ENCODE measurements at regions not wholly inside any gene's neighbourhood (a gene's known extent, or its start where the extent isn't known, plus 50 kb on each side); places are given as distances from the start of the nearest gene placed in this dataset.
A peak's percentile ranks its signal among the peaks of the same experiment; 100 is the strongest.
"Not testable (repeated sequence)": the region's sequence is repeated elsewhere in the genome, so short reads cannot be mapped to it uniquely, and the experiment has no call there.

DNA sequence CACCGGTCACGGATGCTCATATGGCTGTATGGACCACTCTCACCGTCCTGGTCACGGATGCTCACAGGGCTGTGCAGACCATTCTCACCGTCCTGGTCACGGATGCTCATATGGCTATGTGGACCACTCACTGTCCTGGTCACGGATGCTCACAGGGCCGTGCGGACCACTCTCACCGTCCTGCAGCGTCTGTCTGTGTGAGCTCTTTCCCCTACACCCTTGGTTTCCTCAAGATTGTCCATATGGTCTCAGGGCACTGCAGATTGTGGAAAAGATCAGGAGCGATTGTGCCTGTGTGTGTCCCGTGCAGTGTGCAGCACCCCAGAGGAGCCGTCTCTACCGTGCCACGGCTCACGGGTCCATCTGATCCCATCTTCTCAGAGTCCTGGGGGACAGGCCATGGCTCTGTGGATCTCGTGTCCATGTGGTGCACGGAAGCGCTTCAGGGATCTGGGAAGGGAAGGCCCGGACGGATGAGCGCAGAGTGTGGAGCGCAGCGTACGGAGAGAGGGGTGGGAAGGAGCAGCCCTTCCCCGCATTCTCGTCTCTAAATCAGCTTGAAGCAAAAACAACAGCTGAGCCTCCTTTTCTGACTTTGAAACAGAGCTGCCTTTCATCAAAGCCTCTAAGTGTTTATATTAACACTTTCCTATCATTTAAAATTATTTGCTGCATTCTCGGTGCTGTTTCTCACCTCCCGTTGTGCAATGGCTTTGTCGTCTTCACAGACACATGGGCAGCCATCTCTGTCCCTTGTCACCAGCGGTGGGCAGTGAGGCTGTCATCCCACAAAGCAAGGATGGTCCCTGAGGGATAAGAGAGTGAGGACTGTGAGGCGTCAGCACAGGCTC is 208.0 kb downstream of the BANP start:
- H4K91ac ChIP-seq (ENCODE audit: insufficient read length, low read depth, low read length); H3K4me1 Mint-ChIP-seq; H3K27me3 ChIP-seq (ENCODE audit: insufficient read depth, low read length); H3K79me1 ChIP-seq (ENCODE audit: insufficient read depth, low read depth, low read length, poor library complexity, severe bottlenecking); H2BK15ac ChIP-seq (ENCODE audit: low read depth, low read length); H3K56ac ChIP-seq (ENCODE audit: insufficient read length, low read depth, low read length); H3K4me1 ChIP-seq (ENCODE audit: insufficient read depth, low read length); H4K8ac ChIP-seq (replicated peaks; ENCODE audit: insufficient read length, low read depth, low read length); H3K9me3 Mint-ChIP-seq; H3K23me2 ChIP-seq (ENCODE audit: insufficient read length, low read depth, low read length, poor library complexity, severe bottlenecking); H3T11ph ChIP-seq (ENCODE audit: low read length); DNase-seq; H2BK20ac ChIP-seq (ENCODE audit: low read depth, low read length, poor library complexity, severe bottlenecking); H2BK5ac ChIP-seq (ENCODE audit: insufficient read length, low read length); H3K36me3 Mint-ChIP-seq (ENCODE audit: insufficient read depth in 1 of 3, low read depth in 3 of 3); H3K4ac ChIP-seq (ENCODE audit: low read depth, low read length); H3K9me3 ChIP-seq (ENCODE audit: control insufficient read depth, low read depth, low read length); H3K79me2 ChIP-seq (ENCODE audit: insufficient read depth, low read length); H3K27me3 Mint-ChIP-seq (ENCODE audit: low read depth); H3K23ac ChIP-seq (ENCODE audit: insufficient read length, low read depth, low read length); H2AK5ac ChIP-seq (ENCODE audit: insufficient read length, low read length); H3K4me3 Mint-ChIP-seq; H2BK12ac ChIP-seq (ENCODE audit: insufficient read length, low read depth, low read length); H4K5ac ChIP-seq (ENCODE audit: insufficient read length, low read depth, low read length); H3K27ac ChIP-seq (ENCODE audit: insufficient read length, low read depth, low read length); H3K9ac ChIP-seq (ENCODE audit: extremely low read depth, insufficient read length, low read length); H4K20me1 ChIP-seq (ENCODE audit: control insufficient read depth, insufficient read depth, insufficient read length); H3K4me2 ChIP-seq (ENCODE audit: insufficient read depth, insufficient read length, low read length); H2BK120ac ChIP-seq (ENCODE audit: low read depth, low read length, poor library complexity, severe bottlenecking); H3K18ac ChIP-seq (ENCODE audit: insufficient read length, low read depth, low read length); H2AFZ ChIP-seq (ENCODE audit: low read length): not testable (repeated sequence)
- no CpG with 5 or more reads among the region's 33 CpGs for WGBS (ENCODE audit: extremely low coverage, insufficient read length, low lambda C conversion rate)
- H3K27ac Mint-ChIP-seq, result peak overlapping the region in 1 of 3 experiments; percentile 18; a peak in 1 of 7 replicates
- H3K14ac ChIP-seq (ENCODE audit: insufficient read depth, low read length), result peak overlapping the region; percentile 36; the same call in 1 of the 2 replicates

DNA sequence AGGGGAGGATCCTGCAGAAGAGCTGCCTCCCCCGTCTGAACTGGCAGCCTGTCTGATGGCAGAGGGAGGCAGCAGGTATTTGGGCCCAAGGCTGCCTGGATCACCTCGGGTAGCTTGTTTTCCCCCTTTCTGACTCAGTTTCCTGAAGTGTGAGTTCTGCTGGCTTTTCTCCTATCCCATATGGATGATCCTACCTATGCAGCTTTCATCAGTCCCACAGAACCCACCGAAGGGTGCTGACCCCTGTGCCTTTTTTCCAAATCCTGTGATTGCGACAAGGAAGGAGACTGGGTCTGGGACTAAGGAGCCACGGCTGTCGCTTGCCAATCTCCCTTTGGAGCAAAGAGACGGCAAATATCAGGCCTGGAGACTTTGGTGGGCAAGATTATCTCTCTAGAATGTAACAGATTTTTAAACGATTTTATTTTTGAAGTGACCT is 208.7 kb downstream of the BANP start:
- H3K4me1 ChIP-seq (ENCODE audit: insufficient read depth, low read length); H3K27ac ChIP-seq (ENCODE audit: insufficient read length, low read depth, low read length); H4K91ac ChIP-seq (ENCODE audit: insufficient read length, low read depth, low read length); H4K8ac ChIP-seq (replicated peaks; ENCODE audit: insufficient read length, low read depth, low read length); H3K9me3 ChIP-seq (ENCODE audit: control insufficient read depth, low read depth, low read length); H4K5ac ChIP-seq (ENCODE audit: insufficient read length, low read depth, low read length); H2BK5ac ChIP-seq (ENCODE audit: insufficient read length, low read length); H2BK15ac ChIP-seq (ENCODE audit: low read depth, low read length); H3K36me3 Mint-ChIP-seq (ENCODE audit: insufficient read depth in 1 of 3, low read depth in 3 of 3); H3K4me1 Mint-ChIP-seq; H3K27me3 Mint-ChIP-seq (ENCODE audit: low read depth); H3T11ph ChIP-seq (ENCODE audit: low read length); H3K18ac ChIP-seq (ENCODE audit: insufficient read length, low read depth, low read length); H2AFZ ChIP-seq (ENCODE audit: low read length); H2AK5ac ChIP-seq (ENCODE audit: insufficient read length, low read length); H3K4me3 Mint-ChIP-seq; H3K14ac ChIP-seq (ENCODE audit: insufficient read depth, low read length); H3K27me3 ChIP-seq (ENCODE audit: insufficient read depth, low read length); H3K79me1 ChIP-seq (ENCODE audit: insufficient read depth, low read depth, low read length, poor library complexity, severe bottlenecking); H3K9ac ChIP-seq (ENCODE audit: extremely low read depth, insufficient read length, low read length); H2BK12ac ChIP-seq (ENCODE audit: insufficient read length, low read depth, low read length); H4K20me1 ChIP-seq (ENCODE audit: control insufficient read depth, insufficient read depth, insufficient read length); DNase-seq; H2BK120ac ChIP-seq (ENCODE audit: low read depth, low read length, poor library complexity, severe bottlenecking); H3K4me2 ChIP-seq (ENCODE audit: insufficient read depth, insufficient read length, low read length); H2BK20ac ChIP-seq (ENCODE audit: low read depth, low read length, poor library complexity, severe bottlenecking); H3K27ac Mint-ChIP-seq; H3K4ac ChIP-seq (ENCODE audit: low read depth, low read length); H3K23me2 ChIP-seq (ENCODE audit: insufficient read length, low read depth, low read length, poor library complexity, severe bottlenecking); H3K23ac ChIP-seq (ENCODE audit: insufficient read length, low read depth, low read length); H3K56ac ChIP-seq (ENCODE audit: insufficient read length, low read depth, low read length); H3K9me3 Mint-ChIP-seq; H3K79me2 ChIP-seq (ENCODE audit: insufficient read depth, low read length): not testable (repeated sequence)
- no CpG with 5 or more reads among the region's 8 CpGs for WGBS (ENCODE audit: extremely low coverage, insufficient read length, low lambda C conversion rate)

Measured in H9 (cell line).